Activated CD8-positive, alpha-beta T cell treated with anti-CD3 and anti-CD28 coated beads for 36 hours (primary cell): ENCODE measurements at regions not wholly inside any gene's neighbourhood (a gene's known extent, or its start where the extent isn't known, plus 50 kb on each side); places are given as distances from the start of the nearest gene placed in this dataset.

ENCODE experiments used
- ATAC-seq: fragments of 200-7000 bp; cut with Tn5 transposase; one replicate; pipeline ENCODE4 v1.10.0; 2021; ENCODE audit warnings: mild to moderate bottlenecking, moderate library complexity
- CTCF ChIA-PET: fragments of 350-600 bp; sonication (Branson Sonifier 250); formaldehyde crosslinking; loops from one replicate; lab custom pipeline; 2021; ENCODE audit warnings: antibody characterized with exemption; lab: Charles Lee
- POLR2A ChIA-PET: fragments of 350-600 bp; sonication (Branson Sonifier 250); formaldehyde crosslinking; loops from one replicate; lab custom pipeline; 2021; ENCODE audit warnings: antibody characterized with exemption; lab: Charles Lee
- DNase-seq: peaks from one replicate; pipeline ENCODE4 v3.0.0-alpha.2; 2020
- H3K27ac Mint-ChIP-seq: one replicate; pipeline ENCODE4 v1.8.0; 2021; ENCODE audit warnings: mild to moderate bottlenecking, mixed read lengths
- H3K27me3 Mint-ChIP-seq: one replicate; pipeline ENCODE4 v1.8.0; 2021; ENCODE audit warnings: mixed read lengths
- H3K36me3 Mint-ChIP-seq: one replicate; pipeline ENCODE4 v1.8.0; 2021; ENCODE audit warnings: low read depth, mixed read lengths
- H3K4me1 Mint-ChIP-seq: one replicate; pipeline ENCODE4 v1.8.0; 2021; ENCODE audit warnings: low read depth, mixed read lengths
- H3K4me3 Mint-ChIP-seq: one replicate; pipeline ENCODE4 v1.8.0; 2021; ENCODE audit warnings: mild to moderate bottlenecking, moderate library complexity, mixed read lengths
- H3K9me3 Mint-ChIP-seq: one replicate; pipeline ENCODE4 v1.8.0; 2021; ENCODE audit warnings: mixed read lengths
- CTCF ChIP-seq: fragments of 200-600 bp; IDR thresholded peaks from one replicate; pipeline ENCODE4 v1.8.0; 2022; ENCODE audit warnings: antibody characterized with exemption, mild to moderate bottlenecking
- intact Hi-C: fragments of 100-400 bp; cut with micrococcal nuclease; formaldehyde crosslinking; loops from one replicate; pipeline ENCODE4 v1.10.0; 2022

- intact Hi-C loops = no loop called here
- ChIA-PET POLR2A (no interaction called here), CTCF (no interaction called here)
- Mint-ChIP-seq H3K27me3 (no peaks in the 10 kb centered on the region), H3K4me3 (no peak overlapping the region), H3K27ac (no peak overlapping the region), H3K9me3 (peaks cover 14% of the 10 kb centered on the region), H3K4me1 (no peaks in the 10 kb centered on the region), H3K36me3 (no peaks in the 10 kb centered on the region)
- TF ChIP-seq CTCF = no peak
- DNase-seq = no peak
- ATAC-seq = no peak
Observed at GRCh38 chr3:118108201-118108600, 926.4 kb downstream of the IGSF11 start.

GRCh38 chr3:118108769-118109168 lies 925.9 kb downstream of the IGSF11 start:
- ATAC-seq = no peak
- Mint-ChIP-seq H3K27ac (no peak overlapping the region), H3K36me3 (no peaks in the 10 kb centered on the region), H3K27me3 (no peaks in the 10 kb centered on the region), H3K9me3 (peaks cover 12% of the 10 kb centered on the region), H3K4me3 (no peak overlapping the region), H3K4me1 (no peaks in the 10 kb centered on the region)
- ChIA-PET POLR2A (no interaction called here), CTCF (no interaction called here)
- intact Hi-C loops = no loop called here
- no peak for TF ChIP-seq CTCF
- no peak for DNase-seq

GRCh38 chr3:118110211-118110610 lies 924.4 kb downstream of the IGSF11 start:
- ATAC-seq (no peak), DNase-seq (no peak)
- Mint-ChIP-seq H3K4me3 (no peak overlapping the region), H3K4me1 (no peaks in the 10 kb centered on the region), H3K9me3 (peaks cover 13% of the 10 kb centered on the region), H3K36me3 (no peaks in the 10 kb centered on the region), H3K27me3 (no peaks in the 10 kb centered on the region), H3K27ac (no peak overlapping the region)
- no peak for TF ChIP-seq CTCF
- CTCF ChIA-PET = no interaction called here
- intact Hi-C loops = no loop called here
- POLR2A ChIA-PET = no interaction called here

- Mint-ChIP-seq H3K9me3 (peaks cover 2% of the 10 kb centered on the region), H3K36me3 (no peaks in the 10 kb centered on the region), H3K27me3 (no peaks in the 10 kb centered on the region), H3K4me3 (no peak overlapping the region), H3K27ac (no peak overlapping the region), H3K4me1 (no peaks in the 10 kb centered on the region)
- ChIA-PET CTCF (no interaction called here), POLR2A (no interaction called here)
- ATAC-seq = no peak
- intact Hi-C loops = no loop called here
- TF ChIP-seq CTCF = no peak
- DNase-seq = no peak
Observed at GRCh38 chr3:118116991-118117390, 917.7 kb downstream of the IGSF11 start.

GRCh38 chr3:118126751-118127150 lies 907.9 kb downstream of the IGSF11 start:
- no peak overlapping the region for H3K27ac Mint-ChIP-seq
- ChIA-PET CTCF (no interaction called here), POLR2A (no interaction called here)
- no peak for DNase-seq
- TF ChIP-seq CTCF = no peak
- ATAC-seq = no peak
- intact Hi-C loops = no loop called here
- H3K4me3 Mint-ChIP-seq = no peak overlapping the region
- no peaks in the 10 kb centered on the region for H3K36me3 Mint-ChIP-seq
- H3K27me3 Mint-ChIP-seq = no peaks in the 10 kb centered on the region
- H3K4me1 Mint-ChIP-seq = no peaks in the 10 kb centered on the region
- H3K9me3 Mint-ChIP-seq = peaks cover 2% of the 10 kb centered on the region
